HEK293T (cell line): ENCODE measurements at regions not wholly inside any gene's neighbourhood (a gene's known extent, or its start where the extent isn't known, plus 50 kb on each side); places are given as distances from the start of the nearest gene placed in this dataset.

Experiments
- CTCF ChIA-PET: fragments of 350-600 bp; formaldehyde crosslinking; extraction: SDS; loops from one replicate; lab custom pipeline; 2021; ENCODE audit warnings: antibody characterized with exemption, inconsistent platforms; lab: Yijun Ruan, JAX
- POLR2A ChIA-PET: fragments of 350-600 bp; formaldehyde crosslinking; extraction: SDS; loops from one replicate; lab custom pipeline; 2020; ENCODE audit warnings: antibody characterized with exemption, inconsistent platforms; lab: Yijun Ruan, JAX
- DNase-seq: peaks from one replicate; pipeline ENCODE4 v3.0.0; 2012; ENCODE audit warnings: mixed read lengths; ENCODE audit errors: extremely low spot score
- ARNT ChIP-seq: fragments of 450-650 bp; IDR thresholded peaks from 2 replicates; pipeline ENCODE4 v1.6.1; 2017; ENCODE audit warnings: mild to moderate bottlenecking
- BHLHE40 ChIP-seq: fragments of 450-650 bp; IDR thresholded peaks from 2 replicates; pipeline ENCODE4 v1.6.1; 2016; ENCODE audit warnings: mild to moderate bottlenecking, moderate library complexity, borderline replicate concordance
- CTBP1 ChIP-seq: fragments of 450-650 bp; IDR thresholded peaks from 2 replicates; pipeline ENCODE4 v1.6.1; 2016; ENCODE audit warnings: borderline replicate concordance
- ELF4 ChIP-seq: fragments of 450-650 bp; IDR thresholded peaks from 2 replicates; pipeline ENCODE4 v1.6.1; 2017; ENCODE audit warnings: antibody characterized with exemption
- FOXA1 ChIP-seq: fragments of 450-650 bp; IDR thresholded peaks from 2 replicates; pipeline ENCODE4 v1.6.1; 2016; ENCODE audit warnings: mild to moderate bottlenecking
- FOXK2 ChIP-seq: fragments of 450-650 bp; IDR thresholded peaks from 2 replicates; pipeline ENCODE4 v1.6.1; 2016; ENCODE audit warnings: mild to moderate bottlenecking
- FOXM1 ChIP-seq: fragments of 450-650 bp; IDR thresholded peaks from 2 replicates; pipeline ENCODE4 v1.6.1; 2017; ENCODE audit warnings: mild to moderate bottlenecking, borderline replicate concordance
- HDGF ChIP-seq: fragments of 450-650 bp; IDR thresholded peaks from 2 replicates; pipeline ENCODE4 v1.6.1; 2017; ENCODE audit warnings: antibody characterized with exemption, borderline replicate concordance
- L3MBTL2 ChIP-seq: fragments of 450-650 bp; conservative IDR thresholded peaks from 2 replicates; pipeline ENCODE4 v1.6.1; 2016; ENCODE audit warnings: mild to moderate bottlenecking
- LEF1 ChIP-seq: fragments of 450-650 bp; IDR thresholded peaks from 2 replicates; pipeline ENCODE4 v1.6.1; 2017; ENCODE audit warnings: mild to moderate bottlenecking, borderline replicate concordance
- NFRKB ChIP-seq: fragments of 450-650 bp; IDR thresholded peaks from 2 replicates; pipeline ENCODE4 v1.6.1; 2016; ENCODE audit warnings: mild to moderate bottlenecking, moderate library complexity
- PKNOX1 ChIP-seq: fragments of 450-650 bp; IDR thresholded peaks from 2 replicates; pipeline ENCODE4 v1.6.1; 2016
- SP1 ChIP-seq: fragments of 450-650 bp; IDR thresholded peaks from 2 replicates; pipeline ENCODE4 v1.6.1; 2017
- SUZ12 ChIP-seq: fragments of 450-650 bp; IDR thresholded peaks from 2 replicates; pipeline ENCODE4 v1.6.1; 2016; ENCODE audit warnings: mild to moderate bottlenecking
- TARDBP ChIP-seq: fragments of 450-650 bp; IDR thresholded peaks from 2 replicates; pipeline ENCODE4 v1.6.1; 2016
- ZNF384 ChIP-seq: fragments of 450-650 bp; IDR thresholded peaks from 2 replicates; pipeline ENCODE4 v1.6.1; 2016

GRCh38 chr14:29176876-29177275, 410.3 kb downstream of the FOXG1 start:
- CTCF ChIA-PET, result no interaction called here
- TF ChIP-seq FOXA1, result no peak
- TF ChIP-seq CTBP1, result no peak
- no peak for TF ChIP-seq NFRKB
- TF ChIP-seq ELF4, result no peak
- no peak for DNase-seq

GRCh38 chr14:29178971-29179370, 412.4 kb downstream of the FOXG1 start:
- TF ChIP-seq HDGF (no peak), ARNT (no peak), SP1 (no peak), ZNF384 (no peak)

More at GRCh38 chr14:29176876-29177275, 410.3 kb downstream of the FOXG1 start:
- POLR2A ChIA-PET, result no interaction called here

GRCh38 chr14:29191092-29191491, 424.5 kb downstream of the FOXG1 start:
- ChIA-PET POLR2A (no interaction called here), CTCF (no interaction called here)
- DNase-seq, result no peak
- TF ChIP-seq CTBP1 (no peak), ARNT (no peak), FOXA1 (no peak), SUZ12 (no peak), FOXK2 (no peak), LEF1 (no peak), NFRKB (no peak), L3MBTL2 (no peak), SP1 (no peak), TARDBP (no peak)

More at GRCh38 chr14:29178971-29179370, 412.4 kb downstream of the FOXG1 start:
- ChIA-PET CTCF (no interaction called here), POLR2A (no interaction called here)
- DNase-seq, result no peak

GRCh38 chr14:29197557-29197956, 431.0 kb downstream of the FOXG1 start:
- no peak for TF ChIP-seq TARDBP
- ChIA-PET CTCF (no interaction called here), POLR2A (no interaction called here)
- DNase-seq, result no peak

GRCh38 chr14:29205658-29206057, 439.1 kb downstream of the FOXG1 start:
- DNase-seq, result no peak
- TF ChIP-seq SP1 (no peak), ELF4 (no peak), FOXA1 (no peak), BHLHE40 (no peak), HDGF (no peak)
- ChIA-PET POLR2A (no interaction called here), CTCF (interaction anchor here (0.7 kb wide), 1 partner anchor 1838 kb away, joined by 3 read pairs; no protein-coding TSS in a partner anchor)

GRCh38 chr14:29215853-29216252, 449.3 kb downstream of the FOXG1 start:
- DNase-seq, result no peak
- no peak for TF ChIP-seq LEF1
- no peak for TF ChIP-seq ZNF384
- TF ChIP-seq ELF4, result no peak
- no peak for TF ChIP-seq NFRKB
- no peak for TF ChIP-seq L3MBTL2
- no peak for TF ChIP-seq CTBP1
- TF ChIP-seq FOXM1, result no peak
- no peak for TF ChIP-seq TARDBP
- no peak for TF ChIP-seq SP1
- TF ChIP-seq BHLHE40, result no peak
- no peak for TF ChIP-seq SUZ12
- no peak for TF ChIP-seq FOXK2
- TF ChIP-seq HDGF, result no peak
- TF ChIP-seq PKNOX1, result no peak
- no peak for TF ChIP-seq FOXA1
- TF ChIP-seq ARNT, result no peak
- CTCF ChIA-PET, result interaction anchor here (0.9 kb wide), 1 partner anchor 441 kb away, joined by 4 read pairs; no protein-coding TSS in a partner anchor

GRCh38 chr14:29216268-29217232, 450.0 kb downstream of the FOXG1 start:
- DNase-seq, result peak; percentile 7
- POLR2A ChIA-PET, result no interaction called here
- CTCF ChIA-PET, result interaction anchor here (0.9 kb wide), 1 partner anchor 442 kb away, joined by 4 read pairs; no protein-coding TSS in a partner anchor
- TF ChIP-seq FOXK2, result no peak
- peak; percentile 52; the same call in 1 of the 2 replicates for TF ChIP-seq PKNOX1

More at GRCh38 chr14:29215853-29216252, 449.3 kb downstream of the FOXG1 start:
- POLR2A ChIA-PET, result no interaction called here
